B cell (primary cell): ENCODE measurements at regions not wholly inside any gene's neighbourhood (a gene's known extent, or its start where the extent isn't known, plus 50 kb on each side); places are given as distances from the start of the nearest gene placed in this dataset.

ENCODE experiments used
- ATAC-seq: fragments of 200-7000 bp; cut with Tn5 transposase; one replicate; pipeline ENCODE4 v1.10.0; 2021; ENCODE audit warnings: low read depth, mild to moderate bottlenecking, moderate number of reproducible peaks, moderate library complexity
- CTCF ChIA-PET: fragments of 350-600 bp; sonication (Branson Sonifier 250); formaldehyde crosslinking; loops from one replicate; lab custom pipeline; 2021; ENCODE audit warnings: antibody characterized with exemption, inconsistent platforms; lab: Charles Lee
- POLR2A ChIA-PET: fragments of 350-600 bp; sonication (Branson Sonifier 250); formaldehyde crosslinking; loops from one replicate; lab custom pipeline; 2021; ENCODE audit warnings: antibody characterized with exemption; lab: Charles Lee
- DNase-seq: peaks from one replicate; pipeline ENCODE4 v3.0.0; 2013
- H2AFZ ChIP-seq: 2 replicates; pipeline ENCODE4 v1.6.1; 2012; ENCODE audit warnings: mild to moderate bottlenecking, low read depth, low read length; ENCODE audit not compliant: insufficient read depth, poor library complexity, severe bottlenecking
- H3K27ac ChIP-seq, 2 donors: 1 replicate in 1 of 2; 2 replicates in 1 of 2; pipeline ENCODE4 v1.5.1; 2012 to 2013; ENCODE audit warnings: low read length in 2 of 2, mild to moderate bottlenecking in 2 of 2, moderate library complexity in 1 of 2
- H3K27me3 ChIP-seq, 4 experiments: fragments of 200-600 bp in 1 of 4; sonication (generic) in 1 of 4; replicated peaks in 1 of 4; 1 replicate in 2 of 4; 2 replicates in 2 of 4; pipeline versions ENCODE4 v1.6.1 to v1.7.0; 2013 to 2016; ENCODE audit warnings: low read length in 3 of 4, mild to moderate bottlenecking in 2 of 4, mixed read lengths in 1 of 4, moderate library complexity in 1 of 4; ENCODE audit not compliant: insufficient read depth in 4 of 4, control insufficient read depth in 3 of 4; ENCODE audit errors: control extremely low read depth in 1 of 4
- H3K36me3 ChIP-seq, 2 experiments: replicated peaks in 1 of 2; 1 replicate in 1 of 2; 2 replicates in 1 of 2; pipeline versions ENCODE4 v1.6.1 to v1.7.1; 2013; ENCODE audit warnings: low read length in 1 of 2; ENCODE audit not compliant: insufficient read depth in 2 of 2, control insufficient read depth in 1 of 2; ENCODE audit errors: control extremely low read depth in 1 of 2, extremely low read depth in 1 of 2
- H3K4me1 ChIP-seq, 2 donors: fragments of 200-600 bp in 1 of 2; sonication (generic) in 1 of 2; 1 replicate in 1 of 2; 2 replicates in 1 of 2; pipeline versions ENCODE4 v1.5.1 to v1.6.1; 2013 to 2017; ENCODE audit warnings: low read length in 2 of 2; ENCODE audit not compliant: control insufficient read depth in 2 of 2, insufficient read depth in 2 of 2
- H3K4me2 ChIP-seq: replicated peaks from 2 replicates; pipeline ENCODE3; 2012; ENCODE audit warnings: mild to moderate bottlenecking, low read depth, low read length; ENCODE audit not compliant: poor library complexity, severe bottlenecking
- H3K4me3 ChIP-seq, 5 experiments: fragments of 200-600 bp in 1 of 5; sonication (generic) in 1 of 5; 1 replicate in 3 of 5; 2 replicates in 2 of 5; pipeline versions ENCODE4 v1.5.1 to v1.7.0; 2011 to 2016; ENCODE audit warnings: low read length in 4 of 5, mild to moderate bottlenecking in 4 of 5, low read depth in 2 of 5, control low read depth in 1 of 5, moderate library complexity in 1 of 5; ENCODE audit not compliant: insufficient read depth in 1 of 5; ENCODE audit errors: control extremely low read depth in 1 of 5, extremely low read depth in 1 of 5
- H3K79me2 ChIP-seq: fragments of 200-600 bp; sonication (generic); one replicate; pipeline ENCODE4 v1.6.0; 2016; ENCODE audit warnings: low read length; ENCODE audit not compliant: control insufficient read depth, insufficient read depth
- H3K9ac ChIP-seq: fragments of 200-600 bp; sonication (generic); 2 replicates; pipeline ENCODE4 v1.6.1; 2017; ENCODE audit warnings: mild to moderate bottlenecking, low read length, moderate library complexity
- H3K9me3 ChIP-seq, 3 donors: one replicate each; pipeline versions ENCODE4 v1.6.1 to v1.7.1; 2013; ENCODE audit warnings: low read length in 2 of 3; ENCODE audit not compliant: control insufficient read depth in 2 of 3, insufficient read depth in 1 of 3; ENCODE audit errors: control extremely low read depth in 1 of 3
- H4K20me1 ChIP-seq: 2 replicates; pipeline ENCODE4 v1.6.0; 2012; ENCODE audit warnings: mild to moderate bottlenecking, low read length; ENCODE audit not compliant: insufficient read depth, control insufficient read depth, poor library complexity, severe bottlenecking
- H3K27ac Mint-ChIP-seq: one replicate; pipeline ENCODE4 v1.8.0; 2021; ENCODE audit warnings: mixed read lengths
- H3K27me3 Mint-ChIP-seq: one replicate; pipeline ENCODE4 v1.8.0; 2021; ENCODE audit warnings: mixed read lengths
- H3K4me1 Mint-ChIP-seq: one replicate; pipeline ENCODE4 v1.8.0; 2021; ENCODE audit warnings: mixed read lengths
- H3K4me3 Mint-ChIP-seq: one replicate; pipeline ENCODE4 v1.8.0; 2021; ENCODE audit warnings: mixed read lengths
- H3K9me3 Mint-ChIP-seq: one replicate; pipeline ENCODE4 v1.8.0; 2022; ENCODE audit warnings: mixed read lengths; ENCODE audit not compliant: insufficient read depth
- CTCF ChIP-seq: fragments of 200-600 bp; IDR thresholded peaks from one replicate; pipeline ENCODE4 v1.8.0; 2022; ENCODE audit warnings: antibody characterized with exemption, mild to moderate bottlenecking
- EZH2 ChIP-seq: IDR thresholded peaks from 2 replicates; pipeline ENCODE4 v1.6.1; 2012; ENCODE audit warnings: borderline replicate concordance, low read depth, mild to moderate bottlenecking, moderate library complexity, low read length; ENCODE audit not compliant: insufficient read depth, poor library complexity, severe bottlenecking
- WGBS: methylation state at CpG from one replicate; pipeline ENCODE4 v1.1.5; 2013; ENCODE audit warnings: missing lambda C conversion rate; ENCODE audit not compliant: insufficient coverage; 5-methylcytosine and 5-hydroxymethylcytosine counted together
- intact Hi-C: fragments of 100-400 bp; cut with micrococcal nuclease; formaldehyde crosslinking; loops from one replicate; pipeline ENCODE4 v1.10.0; 2022

GRCh38 chr7:113698556-113699220 is 220.1 kb downstream of the PPP1R3A start:
- H3K27ac Mint-ChIP-seq: no peak overlapping the region
- Histone ChIP-seq H3K27ac (no peak overlapping the region), H3K9me3 (no peaks in the 10 kb centered on the region), H3K4me3 (no peak overlapping the region), H3K36me3 (no peaks in the 10 kb centered on the region), H3K27me3 (no peaks in the 10 kb centered on the region), H3K4me1 (no peaks in the 10 kb centered on the region), H3K79me2 (no peaks in the 10 kb centered on the region), H3K4me2 (no peak overlapping the region), H3K9ac (no peak overlapping the region), H2AFZ (no peak overlapping the region), H4K20me1 (no peaks in the 10 kb centered on the region)
- no peak for TF ChIP-seq EZH2
- TF ChIP-seq CTCF: peak; percentile 52
- no peaks in the 10 kb centered on the region for H3K27me3 Mint-ChIP-seq
- ChIA-PET POLR2A (no interaction called here), CTCF (no interaction called here)
- intact Hi-C loops: no loop called here
- no peaks in the 10 kb centered on the region for H3K4me1 Mint-ChIP-seq
- no peak overlapping the region for H3K4me3 Mint-ChIP-seq
- ATAC-seq (no peak), DNase-seq (no peak)
- no peaks in the 10 kb centered on the region for H3K9me3 Mint-ChIP-seq
- WGBS: no CpG with 5 or more reads among the region's 6 CpGs

- Mint-ChIP-seq H3K9me3 (no peaks in the 10 kb centered on the region), H3K4me1 (no peaks in the 10 kb centered on the region), H3K27me3 (no peaks in the 10 kb centered on the region), H3K4me3 (no peak overlapping the region), H3K27ac (no peak overlapping the region)
- no peak for TF ChIP-seq CTCF
- TF ChIP-seq EZH2: no peak
- no peak overlapping the region for H3K4me2 ChIP-seq
- no CpG with 5 or more reads among the region's 1 CpG for WGBS
- ATAC-seq (no peak), DNase-seq (no peak)
- no peak overlapping the region for H3K9ac ChIP-seq
- no peaks in the 10 kb centered on the region for H3K79me2 ChIP-seq
- ChIA-PET POLR2A (no interaction called here), CTCF (interaction anchor here (1.4 kb wide), 1 partner anchor 12 kb away, joined by 4 read pairs; no protein-coding TSS in a partner anchor)
- intact Hi-C loops: no loop called here
- H3K9me3 ChIP-seq: no peaks in the 10 kb centered on the region
- no peak overlapping the region for H3K27ac ChIP-seq
- no peak overlapping the region for H2AFZ ChIP-seq
- H3K4me3 ChIP-seq: no peak overlapping the region
- H3K4me1 ChIP-seq: no peaks in the 10 kb centered on the region
- no peaks in the 10 kb centered on the region for H4K20me1 ChIP-seq
- no peaks in the 10 kb centered on the region for H3K27me3 ChIP-seq
- H3K36me3 ChIP-seq: no peaks in the 10 kb centered on the region
These were observed 224.7 kb downstream of the PPP1R3A start for GRCh38 chr7:113694149-113694548.
